CD4-positive, alpha-beta T cell treated with Interleukin-2 at 100 ng/mL for 4 hours (primary cell): ENCODE measurements at regions not wholly inside any gene's neighbourhood (a gene's known extent, or its start where the extent isn't known, plus 50 kb on each side); places are given as distances from the start of the nearest gene placed in this dataset.

Source experiments
- DNase-seq: peaks from one replicate; pipeline ENCODE4 v3.0.0-alpha.2; 2020; ENCODE audit warnings: low spot score

GRCh38 chr18:73733806-73734314 is 413.8 kb downstream of the FBXO15 start:
- DNase-seq: no peak

- no peak for DNase-seq
These were observed 414.3 kb downstream of the FBXO15 start for GRCh38 chr18:73733376-73733775.

GRCh38 chr18:73728657-73729056 is 419.0 kb downstream of the FBXO15 start:
- DNase-seq: no peak

GRCh38 chr18:73724958-73725357 is 422.7 kb downstream of the FBXO15 start:
- DNase-seq: no peak

GRCh38 chr18:73719611-73720010 is 428.0 kb downstream of the FBXO15 start:
- DNase-seq: no peak

- DNase-seq: no peak
These were observed 430.1 kb downstream of the FBXO15 start for GRCh38 chr18:73717570-73717969.

GRCh38 chr18:73715210-73715670 is 432.4 kb downstream of the FBXO15 start:
- no peak for DNase-seq

GRCh38 chr18:73714466-73714865 is 433.2 kb downstream of the FBXO15 start:
- no peak for DNase-seq

GRCh38 chr18:73711256-73711655 is 436.4 kb downstream of the FBXO15 start:
- no peak for DNase-seq

- DNase-seq: no peak
These were observed 439.0 kb downstream of the FBXO15 start for GRCh38 chr18:73708591-73708990.

GRCh38 chr18:73707035-73707434 is 440.6 kb downstream of the FBXO15 start:
- no peak for DNase-seq

GRCh38 chr18:73697353-73697752 is 450.3 kb downstream of the FBXO15 start:
- no peak for DNase-seq

GRCh38 chr18:73696698-73697097 is 450.9 kb downstream of the FBXO15 start:
- no peak for DNase-seq

- no peak for DNase-seq
These were observed 451.5 kb downstream of the FBXO15 start for GRCh38 chr18:73696171-73696570.

GRCh38 chr18:73693091-73693490 is 454.5 kb downstream of the FBXO15 start:
- no peak for DNase-seq

GRCh38 chr18:73691624-73692023 is 456.0 kb downstream of the FBXO15 start:
- DNase-seq: no peak

GRCh38 chr18:73691118-73691517 is 456.5 kb downstream of the FBXO15 start:
- DNase-seq: no peak

- DNase-seq: no peak
These were observed 457.4 kb downstream of the FBXO15 start for GRCh38 chr18:73690222-73690621.

- DNase-seq: no peak
These were observed 458.6 kb downstream of the FBXO15 start for GRCh38 chr18:73688851-73689711.

GRCh38 chr18:73688161-73688560 is 459.5 kb downstream of the FBXO15 start:
- no peak for DNase-seq

- DNase-seq: no peak
These were observed 463.0 kb downstream of the FBXO15 start for GRCh38 chr18:73684647-73685046.

GRCh38 chr18:73683409-73684238 is 464.0 kb downstream of the FBXO15 start:
- no peak for DNase-seq

GRCh38 chr18:73681912-73682311 is 465.7 kb downstream of the FBXO15 start:
- no peak for DNase-seq
